ENCODE measurements at regions not wholly inside any gene's neighbourhood (a gene's known extent, or its start where the extent isn't known, plus 50 kb on each side); places are given as distances from the start of the nearest gene placed in this dataset.
"Not testable (repeated sequence)": the region's sequence is repeated elsewhere in the genome, so short reads cannot be mapped to it uniquely, and the experiment has no call there.

GRCh38 chr12:34168507-34168906 lies 146.2 kb downstream of the ALG10 start:
- not testable (repeated sequence) for TF ChIP-seq NR2F2 (IDR thresholded peaks at IDR 0.05); CTCF (IDR thresholded peaks at IDR 0.05; ENCODE audit: low read depth, low read length, missing input control); YY1 (IDR thresholded peaks at IDR 0.05); JUND (IDR thresholded peaks at IDR 0.05)
- TF ChIP-seq, protein P1, sequence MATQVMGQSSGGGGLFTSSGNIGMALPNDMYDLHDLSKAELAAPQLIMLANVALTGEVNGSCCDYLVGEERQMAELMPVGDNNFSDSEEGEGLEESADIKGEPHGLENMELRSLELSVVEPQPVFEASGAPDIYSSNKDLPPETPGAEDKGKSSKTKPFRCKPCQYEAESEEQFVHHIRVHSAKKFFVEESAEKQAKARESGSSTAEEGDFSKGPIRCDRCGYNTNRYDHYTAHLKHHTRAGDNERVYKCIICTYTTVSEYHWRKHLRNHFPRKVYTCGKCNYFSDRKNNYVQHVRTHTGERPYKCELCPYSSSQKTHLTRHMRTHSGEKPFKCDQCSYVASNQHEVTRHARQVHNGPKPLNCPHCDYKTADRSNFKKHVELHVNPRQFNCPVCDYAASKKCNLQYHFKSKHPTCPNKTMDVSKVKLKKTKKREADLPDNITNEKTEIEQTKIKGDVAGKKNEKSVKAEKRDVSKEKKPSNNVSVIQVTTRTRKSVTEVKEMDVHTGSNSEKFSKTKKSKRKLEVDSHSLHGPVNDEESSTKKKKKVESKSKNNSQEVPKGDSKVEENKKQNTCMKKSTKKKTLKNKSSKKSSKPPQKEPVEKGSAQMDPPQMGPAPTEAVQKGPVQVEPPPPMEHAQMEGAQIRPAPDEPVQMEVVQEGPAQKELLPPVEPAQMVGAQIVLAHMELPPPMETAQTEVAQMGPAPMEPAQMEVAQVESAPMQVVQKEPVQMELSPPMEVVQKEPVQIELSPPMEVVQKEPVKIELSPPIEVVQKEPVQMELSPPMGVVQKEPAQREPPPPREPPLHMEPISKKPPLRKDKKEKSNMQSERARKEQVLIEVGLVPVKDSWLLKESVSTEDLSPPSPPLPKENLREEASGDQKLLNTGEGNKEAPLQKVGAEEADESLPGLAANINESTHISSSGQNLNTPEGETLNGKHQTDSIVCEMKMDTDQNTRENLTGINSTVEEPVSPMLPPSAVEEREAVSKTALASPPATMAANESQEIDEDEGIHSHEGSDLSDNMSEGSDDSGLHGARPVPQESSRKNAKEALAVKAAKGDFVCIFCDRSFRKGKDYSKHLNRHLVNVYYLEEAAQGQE (IDR thresholded peaks at IDR 0.05): not testable (repeated sequence)
- TF ChIP-seq, protein P2, sequence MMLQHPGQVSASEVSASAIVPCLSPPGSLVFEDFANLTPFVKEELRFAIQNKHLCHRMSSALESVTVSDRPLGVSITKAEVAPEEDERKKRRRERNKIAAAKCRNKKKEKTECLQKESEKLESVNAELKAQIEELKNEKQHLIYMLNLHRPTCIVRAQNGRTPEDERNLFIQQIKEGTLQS (IDR thresholded peaks at IDR 0.05): not testable (repeated sequence)
